ENCODE measurements at regions not wholly inside any gene's neighbourhood (a gene's known extent, or its start where the extent isn't known, plus 50 kb on each side); places are given as distances from the start of the nearest gene placed in this dataset.

- TF ChIP-seq POLR2A (IDR thresholded peaks at IDR 0.05; ENCODE audit: control extremely low read depth in 1 of 2, low read depth in 2 of 2, low read length in 2 of 2) (no peak), CTCF (IDR thresholded peaks at IDR 0.05; ENCODE audit: control extremely low read depth in 1 of 3, insufficient read depth in 1 of 3, low read depth in 1 of 3, low read length in 3 of 3) (no peak), ATF2 (IDR thresholded peaks at IDR 0.05; ENCODE audit: low read length) (no peak), EZH2 (IDR thresholded peaks at IDR 0.05; ENCODE audit: low read depth, low read length, severe bottlenecking) (no peak), ZNF274 (IDR thresholded peaks at IDR 0.05; ENCODE audit: borderline replicate concordance, extremely low read depth, low read length) (no peak), RFX5 (IDR thresholded peaks at IDR 0.05; ENCODE audit: borderline replicate concordance, low read depth, low read length) (no peak), EP300 (IDR thresholded peaks at IDR 0.05; ENCODE audit: borderline replicate concordance in 1 of 2, low read depth in 2 of 2, low read length in 2 of 2) (no peak), TEAD4 (IDR thresholded peaks at IDR 0.05; ENCODE audit: low read depth, low read length) (no peak), POLR2AphosphoS5 (IDR thresholded peaks at IDR 0.05; ENCODE audit: low read depth, low read length) (no peak), CHD2 (IDR thresholded peaks at IDR 0.05; ENCODE audit: low read length) (no peak)
Observed at GRCh38 chr4:30538794-30539193, 181.4 kb upstream of the PCDH7 start.
